ENCODE measurements at regions not wholly inside any gene's neighbourhood (a gene's known extent, or its start where the extent isn't known, plus 50 kb on each side); places are given as distances from the start of the nearest gene placed in this dataset.

GRCh38 chr4:166585491-166585890 lies 648.8 kb downstream of the SPOCK3 start:
- DNase-seq = no peak
- Mint-ChIP-seq H3K4me1 (ENCODE audit: low read depth in 2 of 2) (no peaks in the 10 kb centered on the region), H3K4me3 (no peak overlapping the region), H3K27me3 (no peaks in the 10 kb centered on the region), H3K27ac (no peak overlapping the region), H3K36me3 (ENCODE audit: insufficient read depth) (no peaks in the 10 kb centered on the region), H3K9me3 (peaks cover 2 to 11% of the 10 kb centered on the region in 2 donors)
- no peak for ATAC-seq (replicated peaks)

DNA sequence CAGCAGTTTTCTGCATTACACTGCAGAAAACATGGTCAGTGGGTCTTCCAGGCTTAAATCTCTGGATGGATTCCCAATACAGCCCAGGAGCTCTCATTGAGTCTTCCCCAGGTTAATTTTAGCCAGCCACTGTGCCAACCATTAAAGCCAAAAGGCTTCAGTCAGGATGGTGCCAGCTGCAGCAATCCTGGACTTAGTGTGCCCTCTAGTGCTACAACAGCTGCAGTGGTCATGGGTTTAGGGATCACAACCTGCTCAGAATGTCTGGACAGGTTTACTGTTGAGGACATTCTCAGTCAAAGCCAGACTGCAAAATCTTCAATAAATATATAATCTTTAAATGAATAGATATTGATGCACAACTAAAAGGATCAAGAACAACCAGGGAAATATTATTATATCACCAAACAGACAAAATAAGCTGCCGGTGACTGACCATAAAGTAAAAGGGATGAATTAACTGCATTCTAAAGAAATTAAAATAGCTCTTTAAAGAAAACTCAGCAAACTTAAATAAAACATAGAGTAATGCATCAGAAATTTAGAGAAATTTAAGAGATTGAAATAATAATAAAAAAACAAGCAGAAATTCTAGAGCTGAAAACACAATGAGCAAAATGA lies 639.9 kb downstream of the SPOCK3 start:
- no peaks in the 10 kb centered on the region for H3K27me3 Mint-ChIP-seq
- no peaks in the 10 kb centered on the region for H3K4me1 Mint-ChIP-seq (ENCODE audit: low read depth in 2 of 2)
- H3K9me3 Mint-ChIP-seq = no peaks in the 10 kb centered on the region
- ATAC-seq (replicated peaks) = no peak
- H3K27ac Mint-ChIP-seq = no peak overlapping the region
- H3K4me3 Mint-ChIP-seq = no peak overlapping the region
- H3K36me3 Mint-ChIP-seq (ENCODE audit: insufficient read depth) = no peaks in the 10 kb centered on the region
- no peak for DNase-seq

GRCh38 chr4:166600264-166600663 lies 634.0 kb downstream of the SPOCK3 start:
- no peak overlapping the region for H3K27ac Mint-ChIP-seq
- DNase-seq (no peak), ATAC-seq (replicated peaks) (no peak)
- no peaks in the 10 kb centered on the region for H3K36me3 Mint-ChIP-seq (ENCODE audit: insufficient read depth)
- H3K4me3 Mint-ChIP-seq = no peak overlapping the region
- peaks cover 1 to 23% of the 10 kb centered on the region in 2 donors for H3K9me3 Mint-ChIP-seq
- H3K4me1 Mint-ChIP-seq (ENCODE audit: low read depth in 2 of 2) = no peaks in the 10 kb centered on the region
- no peaks in the 10 kb centered on the region for H3K27me3 Mint-ChIP-seq

GRCh38 chr4:166602068-166602467 lies 632.2 kb downstream of the SPOCK3 start:
- H3K4me3 Mint-ChIP-seq = no peak overlapping the region
- no peak for DNase-seq
- H3K36me3 Mint-ChIP-seq (ENCODE audit: insufficient read depth) = no peaks in the 10 kb centered on the region
- peaks cover 3 to 28% of the 10 kb centered on the region in 2 donors for H3K9me3 Mint-ChIP-seq
- H3K27ac Mint-ChIP-seq = no peak overlapping the region
- no peak for ATAC-seq (replicated peaks)
- no peaks in the 10 kb centered on the region for H3K27me3 Mint-ChIP-seq
- no peaks in the 10 kb centered on the region for H3K4me1 Mint-ChIP-seq (ENCODE audit: low read depth in 2 of 2)

GRCh38 chr4:166622425-166622977 lies 611.8 kb downstream of the SPOCK3 start:
- no peak for ATAC-seq (replicated peaks)

GRCh38 chr4:166625018-166625637 lies 609.2 kb downstream of the SPOCK3 start:
- Mint-ChIP-seq H3K4me3 (no peak overlapping the region), H3K4me1 (ENCODE audit: low read depth in 2 of 2) (no peaks in the 10 kb centered on the region), H3K27me3 (no peaks in the 10 kb centered on the region), H3K9me3 (peaks cover 5 to 13% of the 10 kb centered on the region in 2 donors), H3K36me3 (ENCODE audit: insufficient read depth) (no peaks in the 10 kb centered on the region), H3K27ac (no peak overlapping the region)
- ATAC-seq (replicated peaks) (no peak), DNase-seq (no peak)

More at GRCh38 chr4:166622425-166622977, 611.8 kb downstream of the SPOCK3 start:
- Mint-ChIP-seq H3K36me3 (ENCODE audit: insufficient read depth) (no peaks in the 10 kb centered on the region), H3K27me3 (no peaks in the 10 kb centered on the region), H3K4me3 (no peak overlapping the region), H3K4me1 (ENCODE audit: low read depth in 2 of 2) (no peaks in the 10 kb centered on the region), H3K27ac (no peak overlapping the region), H3K9me3 (peaks cover 5 to 6% of the 10 kb centered on the region in 2 donors)
- no peak for DNase-seq

DNA sequence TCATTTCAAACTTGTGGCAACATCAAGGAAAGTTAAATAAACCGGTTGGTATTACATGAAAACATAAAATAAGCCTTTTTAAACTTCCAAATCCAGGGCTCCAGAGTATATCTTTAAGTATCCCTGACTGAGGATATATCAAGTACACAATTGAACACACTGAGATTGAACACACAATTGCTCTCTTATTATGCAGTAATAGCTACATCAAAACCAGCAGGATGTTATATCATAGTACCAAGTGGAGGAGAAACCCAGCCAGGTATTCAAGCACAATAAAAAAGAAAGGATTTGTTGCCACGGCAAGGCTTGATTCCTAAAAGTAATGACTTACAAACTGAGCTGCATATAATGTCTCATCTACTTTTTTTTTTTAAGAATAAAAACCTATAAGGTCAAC lies 605.8 kb downstream of the SPOCK3 start:
- no peaks in the 10 kb centered on the region for H3K36me3 Mint-ChIP-seq (ENCODE audit: insufficient read depth)
- no peak overlapping the region for H3K27ac Mint-ChIP-seq
- peaks cover 2 to 20% of the 10 kb centered on the region in 2 donors for H3K9me3 Mint-ChIP-seq
- no peaks in the 10 kb centered on the region for H3K27me3 Mint-ChIP-seq
- H3K4me1 Mint-ChIP-seq (ENCODE audit: low read depth in 2 of 2) = no peaks in the 10 kb centered on the region
- DNase-seq (no peak), ATAC-seq (replicated peaks) (no peak)
- no peak overlapping the region for H3K4me3 Mint-ChIP-seq

GRCh38 chr4:166635367-166635766 lies 598.9 kb downstream of the SPOCK3 start:
- ATAC-seq (replicated peaks) (no peak), DNase-seq (no peak)
- no peaks in the 10 kb centered on the region for H3K4me1 Mint-ChIP-seq (ENCODE audit: low read depth in 2 of 2)
- H3K27me3 Mint-ChIP-seq = no peaks in the 10 kb centered on the region
- no peaks in the 10 kb centered on the region for H3K36me3 Mint-ChIP-seq (ENCODE audit: insufficient read depth)
- no peak overlapping the region for H3K27ac Mint-ChIP-seq
- H3K9me3 Mint-ChIP-seq = peaks cover 9 to 15% of the 10 kb centered on the region in 2 donors
- no peak overlapping the region for H3K4me3 Mint-ChIP-seq

GRCh38 chr4:166637816-166638215 lies 596.5 kb downstream of the SPOCK3 start:
- H3K9me3 Mint-ChIP-seq = peaks cover 5 to 7% of the 10 kb centered on the region in 2 donors
- ATAC-seq (replicated peaks) (no peak), DNase-seq (no peak)
- H3K36me3 Mint-ChIP-seq (ENCODE audit: insufficient read depth) = no peaks in the 10 kb centered on the region
- H3K27me3 Mint-ChIP-seq = no peaks in the 10 kb centered on the region
- H3K27ac Mint-ChIP-seq = no peak overlapping the region
- no peaks in the 10 kb centered on the region for H3K4me1 Mint-ChIP-seq (ENCODE audit: low read depth in 2 of 2)
- H3K4me3 Mint-ChIP-seq = no peak overlapping the region

- no peaks in the 10 kb centered on the region for H3K27me3 Mint-ChIP-seq
- no peaks in the 10 kb centered on the region for H3K4me1 Mint-ChIP-seq (ENCODE audit: low read depth in 2 of 2)
- no peak overlapping the region for H3K4me3 Mint-ChIP-seq
- no peak for ATAC-seq (replicated peaks)
- peaks cover 15 to 23% of the 10 kb centered on the region in 2 donors for H3K9me3 Mint-ChIP-seq
- no peak for DNase-seq
- H3K27ac Mint-ChIP-seq = no peak overlapping the region
- H3K36me3 Mint-ChIP-seq (ENCODE audit: insufficient read depth) = no peaks in the 10 kb centered on the region
Measured at GRCh38 chr4:166655231-166655630, 579.1 kb downstream of the SPOCK3 start.

GRCh38 chr4:166655705-166656104 lies 578.6 kb downstream of the SPOCK3 start:
- Mint-ChIP-seq H3K4me3 (no peak overlapping the region), H3K27ac (no peak overlapping the region), H3K9me3 (peaks cover 18 to 27% of the 10 kb centered on the region in 2 donors), H3K4me1 (ENCODE audit: low read depth in 2 of 2) (no peaks in the 10 kb centered on the region), H3K36me3 (ENCODE audit: insufficient read depth) (no peaks in the 10 kb centered on the region), H3K27me3 (no peaks in the 10 kb centered on the region)
- no peak for DNase-seq
- no peak for ATAC-seq (replicated peaks)

DNA sequence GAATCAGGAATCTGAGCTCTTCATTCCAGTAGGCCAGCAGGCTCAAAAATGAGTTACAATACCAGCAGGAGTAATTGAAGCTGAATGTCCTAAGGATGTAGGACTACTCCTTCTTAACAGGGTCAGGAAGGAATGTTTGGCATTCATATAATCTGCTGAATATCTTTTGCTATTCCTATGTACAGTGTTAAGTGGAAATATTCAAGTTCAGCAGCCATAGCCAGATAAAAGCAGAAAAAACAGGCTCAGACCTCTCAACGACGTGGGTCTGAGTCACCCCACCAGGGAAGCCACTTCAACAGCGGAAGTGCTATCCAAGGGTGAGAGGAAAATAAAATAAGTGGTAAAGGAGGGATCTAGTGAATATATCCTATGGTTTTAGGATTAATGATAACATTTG lies 577.0 kb downstream of the SPOCK3 start:
- Mint-ChIP-seq H3K27me3 (no peaks in the 10 kb centered on the region), H3K27ac (no peak overlapping the region), H3K36me3 (ENCODE audit: insufficient read depth) (no peaks in the 10 kb centered on the region), H3K4me3 (no peak overlapping the region), H3K4me1 (ENCODE audit: low read depth in 2 of 2) (no peaks in the 10 kb centered on the region), H3K9me3 (peaks cover 16 to 27% of the 10 kb centered on the region in 2 donors)
- ATAC-seq (replicated peaks) = no peak
- no peak for DNase-seq

DNA sequence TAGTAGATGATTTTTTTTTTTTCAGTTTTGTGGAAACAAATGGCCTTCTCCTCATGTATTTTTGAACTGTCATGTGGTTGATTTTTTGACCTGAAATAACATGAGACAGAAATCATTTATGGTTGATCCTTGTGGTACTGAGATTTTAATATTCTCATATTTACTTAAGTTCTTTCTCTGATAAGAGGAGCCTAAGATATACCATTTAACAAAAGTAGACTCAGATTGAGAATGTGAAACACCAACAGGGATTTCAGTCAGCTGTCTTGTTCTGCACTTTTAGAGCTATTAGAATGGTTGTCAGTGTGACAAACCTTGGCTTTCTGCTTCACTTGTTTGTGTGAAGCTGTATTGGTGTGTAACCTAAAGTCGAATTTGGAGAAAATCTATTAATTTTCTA lies 575.7 kb downstream of the SPOCK3 start:
- Mint-ChIP-seq H3K4me1 (ENCODE audit: low read depth in 2 of 2) (no peaks in the 10 kb centered on the region), H3K4me3 (no peak overlapping the region), H3K9me3 (peaks cover 17 to 34% of the 10 kb centered on the region in 2 donors), H3K36me3 (ENCODE audit: insufficient read depth) (peaks cover 3% of the 10 kb centered on the region), H3K27me3 (no peaks in the 10 kb centered on the region), H3K27ac (no peak overlapping the region)
- DNase-seq (no peak), ATAC-seq (replicated peaks) (no peak)

GRCh38 chr4:166662266-166662843 lies 571.9 kb downstream of the SPOCK3 start:
- H3K4me1 Mint-ChIP-seq (ENCODE audit: low read depth in 2 of 2) = no peaks in the 10 kb centered on the region
- peaks cover 11 to 24% of the 10 kb centered on the region in 2 donors for H3K9me3 Mint-ChIP-seq
- ATAC-seq (replicated peaks) (no peak), DNase-seq (no peak)
- no peak overlapping the region for H3K27ac Mint-ChIP-seq
- H3K36me3 Mint-ChIP-seq (ENCODE audit: insufficient read depth) = peaks cover 3% of the 10 kb centered on the region
- H3K27me3 Mint-ChIP-seq = no peaks in the 10 kb centered on the region
- H3K4me3 Mint-ChIP-seq = no peak overlapping the region
